ENCODE measurements at regions not wholly inside any gene's neighbourhood (a gene's known extent, or its start where the extent isn't known, plus 50 kb on each side); places are given as distances from the start of the nearest gene placed in this dataset.

- no peak for TF ChIP-seq CTCF (IDR thresholded peaks at IDR 0.05; ENCODE audit: insufficient read depth, low read length, missing control alignments)
- CTCF ChIA-PET = no interaction called here
- no peak overlapping the region for H3K4me3 ChIP-seq (ENCODE audit: low read depth, low read length)
- POLR2A ChIA-PET = no interaction called here
- no peak for DNase-seq (ENCODE audit: low read depth, low spot score)
Measured at GRCh38 chr3:22262386-22262785, 511.4 kb upstream of the ZNF385D start.

- ChIA-PET POLR2A (no interaction called here), CTCF (no interaction called here)
- no peak overlapping the region for H3K4me3 ChIP-seq (ENCODE audit: low read depth, low read length)
- no peak for DNase-seq (ENCODE audit: low read depth, low spot score)
- TF ChIP-seq CTCF (IDR thresholded peaks at IDR 0.05; ENCODE audit: insufficient read depth, low read length, missing control alignments) = no peak
Measured at GRCh38 chr3:22263042-22263441, 512.0 kb upstream of the ZNF385D start.

- no peak for TF ChIP-seq CTCF (IDR thresholded peaks at IDR 0.05; ENCODE audit: insufficient read depth, low read length, missing control alignments)
- ChIA-PET CTCF (no interaction called here), POLR2A (no interaction called here)
- DNase-seq (ENCODE audit: low read depth, low spot score) = no peak
- no peak overlapping the region for H3K4me3 ChIP-seq (ENCODE audit: low read depth, low read length)
Measured at GRCh38 chr3:22265403-22265802, 514.4 kb upstream of the ZNF385D start.

GRCh38 chr3:22269831-22270230 is 518.8 kb upstream of the ZNF385D start:
- DNase-seq (ENCODE audit: low read depth, low spot score) = no peak
- ChIA-PET CTCF (no interaction called here), POLR2A (no interaction called here)
- no peak for TF ChIP-seq CTCF (IDR thresholded peaks at IDR 0.05; ENCODE audit: insufficient read depth, low read length, missing control alignments)
- H3K4me3 ChIP-seq (ENCODE audit: low read depth, low read length) = no peak overlapping the region

- POLR2A ChIA-PET = no interaction called here
- no peak overlapping the region for H3K4me3 ChIP-seq (ENCODE audit: low read depth, low read length)
- no peak for TF ChIP-seq CTCF (IDR thresholded peaks at IDR 0.05; ENCODE audit: insufficient read depth, low read length, missing control alignments)
- DNase-seq (ENCODE audit: low read depth, low spot score) = no peak
- CTCF ChIA-PET = no interaction called here
Measured at GRCh38 chr3:22276351-22276750, 525.3 kb upstream of the ZNF385D start.

- POLR2A ChIA-PET = no interaction called here
- CTCF ChIA-PET = no interaction called here
- H3K4me3 ChIP-seq (ENCODE audit: low read depth, low read length) = no peak overlapping the region
- no peak for TF ChIP-seq CTCF (IDR thresholded peaks at IDR 0.05; ENCODE audit: insufficient read depth, low read length, missing control alignments)
- DNase-seq (ENCODE audit: low read depth, low spot score) = no peak
Measured at GRCh38 chr3:22284559-22284958, 533.5 kb upstream of the ZNF385D start.
